PC-9 (cell line): ENCODE measurements at regions not wholly inside any gene's neighbourhood (a gene's known extent, or its start where the extent isn't known, plus 50 kb on each side); places are given as distances from the start of the nearest gene placed in this dataset.

Experiments used
- BruUV-seq: library from RNA; stranded (reverse); fragments of 400-500 nt; replicated peaks from 2 replicates; lab custom pipeline; 2021; lab: Mats Ljungman, UMichigan
- CTCF ChIA-PET: fragments of 300-600 bp; sonication (Branson Sonifier 250); formaldehyde crosslinking; loops from one replicate; lab custom pipeline; 2022; ENCODE audit warnings: antibody characterized with exemption; lab: Charles Lee
- POLR2A ChIA-PET: fragments of 300-600 bp; sonication (Branson Sonifier 250); formaldehyde crosslinking; loops from one replicate; lab custom pipeline; 2022; ENCODE audit warnings: antibody characterized with exemption; ENCODE audit not compliant: unreplicated experiment; lab: Charles Lee
- DNase-seq, 2 experiments: peaks; one replicate each; pipeline versions ENCODE4 v3.0.0 to v3.0.0-alpha.2; 2015 to 2022; ENCODE audit warnings: mixed read lengths in 1 of 2
- H2AFZ ChIP-seq: fragments of 200-600 bp; sonication (generic); 2 replicates; pipeline ENCODE4 v1.8.1; 2017; ENCODE audit warnings: antibody characterized with exemption
- H3F3A ChIP-seq: fragments of 200-600 bp; sonication (generic); 2 replicates; pipeline ENCODE4 v1.8.1; 2017; ENCODE audit warnings: antibody characterized with exemption, mild to moderate bottlenecking, low read depth; ENCODE audit not compliant: insufficient read depth
- H3K27ac ChIP-seq: fragments of 200-600 bp; sonication (generic); 2 replicates; pipeline ENCODE4 v1.6.1; 2016; ENCODE audit warnings: mixed run types
- H3K27me3 ChIP-seq: fragments of 200-600 bp; sonication (generic); 2 replicates; pipeline ENCODE4 v1.6.1; 2016; ENCODE audit warnings: low read depth, mixed run types; ENCODE audit not compliant: insufficient read depth
- H3K36me3 ChIP-seq: fragments of 200-600 bp; sonication (generic); 2 replicates; pipeline ENCODE4 v1.6.1; 2016; ENCODE audit warnings: low read depth, mixed run types
- H3K4me1 ChIP-seq: fragments of 200-600 bp; sonication (generic); replicated peaks from 2 replicates; pipeline ENCODE4 v1.6.1; 2016; ENCODE audit warnings: mixed run types; ENCODE audit not compliant: insufficient read depth
- H3K4me2 ChIP-seq: fragments of 200-600 bp; sonication (generic); 2 replicates; pipeline ENCODE4 v1.6.1; 2017; ENCODE audit warnings: mixed run types
- H3K4me3 ChIP-seq: fragments of 200-600 bp; sonication (generic); 2 replicates; pipeline ENCODE4 v1.6.1; 2016; ENCODE audit warnings: mixed run types
- H3K79me2 ChIP-seq: fragments of 200-600 bp; sonication (generic); 2 replicates; pipeline ENCODE4 v1.6.1; 2017; ENCODE audit warnings: low read depth, mixed run types
- H3K9me2 ChIP-seq: fragments of 200-600 bp; sonication (generic); 2 replicates; pipeline ENCODE4 v1.8.1; 2017; ENCODE audit warnings: mild to moderate bottlenecking; ENCODE audit not compliant: insufficient read depth
- H3K9me3 ChIP-seq: fragments of 200-600 bp; sonication (generic); 2 replicates; pipeline ENCODE4 v1.8.1; 2016; ENCODE audit warnings: low read depth; ENCODE audit not compliant: insufficient read depth
- H4K20me1 ChIP-seq: fragments of 200-600 bp; sonication (generic); 2 replicates; pipeline ENCODE4 v1.8.1; 2017; ENCODE audit not compliant: insufficient read depth
- EZH2 ChIP-seq: fragments of 200-600 bp; sonication (generic); IDR thresholded peaks from 2 replicates; pipeline ENCODE4 v1.8.0; 2017; ENCODE audit warnings: antibody characterized with exemption, low read depth
- intact Hi-C: fragments of 100-400 bp; cut with micrococcal nuclease; formaldehyde crosslinking; loops from one replicate; pipeline ENCODE4 v1.10.0; 2022; ENCODE audit not compliant: unreplicated experiment
- TF ChIP-seq, protein P1 (sequence below): fragments of 200-600 bp; sonication (generic); conservative IDR thresholded peaks from 2 replicates; pipeline ENCODE4 v1.6.1; 2017; ENCODE audit warnings: mixed run types, antibody characterized with exemption, mild to moderate bottlenecking, moderate library complexity

DNA sequence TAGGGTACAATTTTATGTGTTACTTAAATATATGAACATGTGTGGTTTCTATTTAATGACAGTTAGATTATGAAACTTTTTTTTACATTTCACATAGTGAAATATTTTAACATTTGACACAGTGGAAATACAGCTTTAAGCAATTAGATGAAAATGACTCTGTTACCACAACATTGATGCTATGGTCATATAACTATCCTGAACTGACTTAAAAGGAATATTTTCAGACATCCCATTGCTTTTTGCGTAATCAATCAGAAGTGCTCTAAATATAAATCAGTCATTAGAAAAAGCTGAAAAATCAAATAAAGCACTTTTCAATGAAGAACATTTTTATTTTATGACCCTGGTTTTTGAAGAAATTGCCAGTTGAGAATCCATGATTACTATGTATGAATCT is 80.3 kb downstream of the UFM1 start:
- Histone ChIP-seq H3K4me2 (no peak overlapping the region), H3K9me3 (no peaks in the 10 kb centered on the region), H3K4me1 (no peaks in the 10 kb centered on the region), H3K79me2 (no peaks in the 10 kb centered on the region), H3K27me3 (no peaks in the 10 kb centered on the region), H4K20me1 (no peaks in the 10 kb centered on the region), H3K9me2 (no peaks in the 10 kb centered on the region), H3F3A (no peaks in the 10 kb centered on the region), H3K27ac (no peak overlapping the region), H3K4me3 (no peak overlapping the region), H3K36me3 (no peaks in the 10 kb centered on the region), H2AFZ (no peak overlapping the region)
- ChIA-PET CTCF (no interaction called here), POLR2A (interaction anchor here (0.6 kb wide), 1 partner anchor 848 kb away, joined by 4 read pairs; no protein-coding TSS in a partner anchor)
- no peak for TF ChIP-seq EZH2
- TF ChIP-seq, protein P1, sequence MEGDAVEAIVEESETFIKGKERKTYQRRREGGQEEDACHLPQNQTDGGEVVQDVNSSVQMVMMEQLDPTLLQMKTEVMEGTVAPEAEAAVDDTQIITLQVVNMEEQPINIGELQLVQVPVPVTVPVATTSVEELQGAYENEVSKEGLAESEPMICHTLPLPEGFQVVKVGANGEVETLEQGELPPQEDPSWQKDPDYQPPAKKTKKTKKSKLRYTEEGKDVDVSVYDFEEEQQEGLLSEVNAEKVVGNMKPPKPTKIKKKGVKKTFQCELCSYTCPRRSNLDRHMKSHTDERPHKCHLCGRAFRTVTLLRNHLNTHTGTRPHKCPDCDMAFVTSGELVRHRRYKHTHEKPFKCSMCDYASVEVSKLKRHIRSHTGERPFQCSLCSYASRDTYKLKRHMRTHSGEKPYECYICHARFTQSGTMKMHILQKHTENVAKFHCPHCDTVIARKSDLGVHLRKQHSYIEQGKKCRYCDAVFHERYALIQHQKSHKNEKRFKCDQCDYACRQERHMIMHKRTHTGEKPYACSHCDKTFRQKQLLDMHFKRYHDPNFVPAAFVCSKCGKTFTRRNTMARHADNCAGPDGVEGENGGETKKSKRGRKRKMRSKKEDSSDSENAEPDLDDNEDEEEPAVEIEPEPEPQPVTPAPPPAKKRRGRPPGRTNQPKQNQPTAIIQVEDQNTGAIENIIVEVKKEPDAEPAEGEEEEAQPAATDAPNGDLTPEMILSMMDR: no peak
- no peak for DNase-seq
- BruUV-seq: no TSS peak
- intact Hi-C loops: no loop called here

DNA sequence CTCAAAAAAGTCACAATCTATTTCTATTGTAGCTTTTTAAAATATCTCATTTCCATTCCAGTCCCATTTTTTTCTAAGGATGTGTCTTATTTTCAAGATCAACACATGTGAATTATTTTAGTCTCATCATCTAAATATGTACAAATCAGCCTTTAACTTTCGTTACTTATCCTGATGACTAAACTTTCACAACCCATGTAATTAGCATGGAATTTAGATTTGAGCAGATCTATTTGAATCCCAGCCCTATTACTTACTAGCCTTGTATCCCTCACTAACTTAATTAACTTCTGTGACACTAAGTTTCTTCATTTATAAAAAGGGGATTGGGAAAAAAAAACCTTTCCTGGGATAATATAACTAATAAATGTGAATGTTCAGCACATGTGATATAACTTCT is 81.1 kb downstream of the UFM1 start:
- Histone ChIP-seq H3K9me2 (no peaks in the 10 kb centered on the region), H3K79me2 (no peaks in the 10 kb centered on the region), H3K27me3 (no peaks in the 10 kb centered on the region), H3F3A (no peaks in the 10 kb centered on the region), H3K36me3 (no peaks in the 10 kb centered on the region), H3K4me3 (no peak overlapping the region), H3K9me3 (no peaks in the 10 kb centered on the region), H3K27ac (no peak overlapping the region), H2AFZ (no peak overlapping the region), H4K20me1 (no peaks in the 10 kb centered on the region), H3K4me1 (no peaks in the 10 kb centered on the region), H3K4me2 (no peak overlapping the region)
- CTCF ChIA-PET: no interaction called here
- POLR2A ChIA-PET: no interaction called here
- intact Hi-C loops: no loop called here
- TF ChIP-seq EZH2: no peak
- TF ChIP-seq, protein P1: no peak
- BruUV-seq: no TSS peak
- no peak for DNase-seq

DNA sequence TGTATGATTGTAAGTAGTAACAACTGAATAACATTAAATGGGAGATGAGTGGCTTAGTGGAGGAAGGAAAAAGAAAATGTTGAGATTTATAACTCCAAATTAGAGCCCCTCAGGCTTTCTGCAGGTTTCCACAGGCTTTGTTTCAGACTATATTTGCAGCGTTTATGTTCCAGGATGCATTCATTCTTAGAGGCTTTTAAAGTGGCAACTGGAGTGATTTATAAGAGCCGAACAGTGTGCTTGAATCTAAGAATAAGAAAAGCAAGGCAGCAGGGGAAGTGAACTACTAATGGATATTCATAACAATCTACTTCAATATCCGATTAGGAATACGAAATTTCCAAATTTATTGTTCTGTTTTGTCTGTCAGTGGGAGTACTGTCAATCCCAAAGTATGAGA is 91.0 kb downstream of the UFM1 start:
- CTCF ChIA-PET: no interaction called here
- Histone ChIP-seq H3K9me2 (peaks cover 5% of the 10 kb centered on the region; the same call in 1 of the 2 replicates), H3K9me3 (no peaks in the 10 kb centered on the region), H2AFZ (no peak overlapping the region), H3K27me3 (no peaks in the 10 kb centered on the region), H3F3A (no peaks in the 10 kb centered on the region), H3K4me1 (no peaks in the 10 kb centered on the region), H4K20me1 (no peaks in the 10 kb centered on the region), H3K36me3 (no peaks in the 10 kb centered on the region), H3K79me2 (no peaks in the 10 kb centered on the region), H3K27ac (no peak overlapping the region), H3K4me3 (no peak overlapping the region), H3K4me2 (no peak overlapping the region)
- POLR2A ChIA-PET: no interaction called here
- BruUV-seq: no TSS peak
- DNase-seq: no peak
- intact Hi-C loops: no loop called here
- TF ChIP-seq, protein P1: no peak
- TF ChIP-seq EZH2: no peak
